Activated CD4-positive, alpha-beta memory T cell treated with anti-CD3 and anti-CD28 coated beads, Interleukin-2, amount 10 ng/mL, durations not matched to agents 7 days and 5 days (primary cell): ENCODE measurements at regions not wholly inside any gene's neighbourhood (a gene's known extent, or its start where the extent isn't known, plus 50 kb on each side); places are given as distances from the start of the nearest gene placed in this dataset.

Source experiments
- CTCF ChIA-PET: fragments of 350-600 bp; sonication (Branson Sonifier 250); formaldehyde crosslinking; loops from one replicate; lab custom pipeline; 2021; ENCODE audit warnings: antibody characterized with exemption, inconsistent platforms; lab: Charles Lee
- POLR2A ChIA-PET: fragments of 350-600 bp; sonication (Branson Sonifier 250); formaldehyde crosslinking; loops from one replicate; lab custom pipeline; 2021; ENCODE audit warnings: antibody characterized with exemption; lab: Charles Lee
- DNase-seq: peaks from one replicate; pipeline ENCODE4 v3.0.0-alpha.2; 2020
- H3K27ac Mint-ChIP-seq: one replicate; pipeline ENCODE4 v1.8.0; 2021; ENCODE audit warnings: mild to moderate bottlenecking, mixed read lengths
- H3K27me3 Mint-ChIP-seq: one replicate; pipeline ENCODE4 v1.8.0; 2021; ENCODE audit warnings: mixed read lengths
- H3K36me3 Mint-ChIP-seq: one replicate; pipeline ENCODE4 v1.8.0; 2021; ENCODE audit warnings: low read depth, mixed read lengths
- H3K4me1 Mint-ChIP-seq: one replicate; pipeline ENCODE4 v1.8.0; 2021; ENCODE audit warnings: mixed read lengths
- H3K4me3 Mint-ChIP-seq: one replicate; pipeline ENCODE4 v1.8.0; 2021; ENCODE audit warnings: mild to moderate bottlenecking, mixed read lengths
- H3K9me3 Mint-ChIP-seq: one replicate; pipeline ENCODE4 v1.8.0; 2021; ENCODE audit warnings: mixed read lengths

- H3K36me3 Mint-ChIP-seq, result no peaks in the 10 kb centered on the region
- no peaks in the 10 kb centered on the region for H3K9me3 Mint-ChIP-seq
- no peak for DNase-seq
- no peak overlapping the region for H3K27ac Mint-ChIP-seq
- no peaks in the 10 kb centered on the region for H3K27me3 Mint-ChIP-seq
- POLR2A ChIA-PET, result no interaction called here
- CTCF ChIA-PET, result no interaction called here
- no peak overlapping the region for H3K4me3 Mint-ChIP-seq
- no peaks in the 10 kb centered on the region for H3K4me1 Mint-ChIP-seq
These were observed 323.0 kb upstream of the BOD1L1 start for GRCh38 chr4:13950491-13950890.

GRCh38 chr4:13953083-13953482 lies 325.6 kb upstream of the BOD1L1 start:
- Mint-ChIP-seq H3K9me3 (no peaks in the 10 kb centered on the region), H3K27ac (no peak overlapping the region), H3K4me3 (no peak overlapping the region), H3K36me3 (no peaks in the 10 kb centered on the region), H3K4me1 (no peaks in the 10 kb centered on the region), H3K27me3 (no peaks in the 10 kb centered on the region)
- DNase-seq, result no peak
- CTCF ChIA-PET, result no interaction called here
- POLR2A ChIA-PET, result no interaction called here

GRCh38 chr4:13955551-13955950 lies 328.0 kb upstream of the BOD1L1 start:
- no peaks in the 10 kb centered on the region for H3K4me1 Mint-ChIP-seq
- H3K27ac Mint-ChIP-seq, result no peak overlapping the region
- POLR2A ChIA-PET, result no interaction called here
- no peaks in the 10 kb centered on the region for H3K36me3 Mint-ChIP-seq
- CTCF ChIA-PET, result no interaction called here
- no peak overlapping the region for H3K4me3 Mint-ChIP-seq
- DNase-seq, result no peak
- no peaks in the 10 kb centered on the region for H3K9me3 Mint-ChIP-seq
- no peaks in the 10 kb centered on the region for H3K27me3 Mint-ChIP-seq

GRCh38 chr4:13956947-13957346 lies 329.4 kb upstream of the BOD1L1 start:
- Mint-ChIP-seq H3K4me3 (no peak overlapping the region), H3K36me3 (no peaks in the 10 kb centered on the region), H3K27me3 (no peaks in the 10 kb centered on the region), H3K4me1 (no peaks in the 10 kb centered on the region), H3K9me3 (no peaks in the 10 kb centered on the region), H3K27ac (no peak overlapping the region)
- POLR2A ChIA-PET, result no interaction called here
- DNase-seq, result no peak
- CTCF ChIA-PET, result no interaction called here

GRCh38 chr4:13957871-13958270 lies 330.3 kb upstream of the BOD1L1 start:
- Mint-ChIP-seq H3K27me3 (no peaks in the 10 kb centered on the region), H3K4me3 (no peak overlapping the region), H3K27ac (no peak overlapping the region), H3K9me3 (no peaks in the 10 kb centered on the region), H3K36me3 (no peaks in the 10 kb centered on the region), H3K4me1 (no peaks in the 10 kb centered on the region)
- ChIA-PET POLR2A (no interaction called here), CTCF (no interaction called here)
- no peak for DNase-seq

- no peaks in the 10 kb centered on the region for H3K36me3 Mint-ChIP-seq
- no peaks in the 10 kb centered on the region for H3K27me3 Mint-ChIP-seq
- no peak for DNase-seq
- H3K4me3 Mint-ChIP-seq, result no peak overlapping the region
- ChIA-PET CTCF (no interaction called here), POLR2A (no interaction called here)
- no peaks in the 10 kb centered on the region for H3K9me3 Mint-ChIP-seq
- no peaks in the 10 kb centered on the region for H3K4me1 Mint-ChIP-seq
- H3K27ac Mint-ChIP-seq, result no peak overlapping the region
These were observed 336.1 kb upstream of the BOD1L1 start for GRCh38 chr4:13963601-13964000.

- H3K27me3 Mint-ChIP-seq, result no peaks in the 10 kb centered on the region
- no peak overlapping the region for H3K4me3 Mint-ChIP-seq
These were observed 339.0 kb upstream of the BOD1L1 start for GRCh38 chr4:13966231-13967195.

GRCh38 chr4:13968723-13969122 lies 341.2 kb upstream of the BOD1L1 start:
- no peak overlapping the region for H3K27ac Mint-ChIP-seq
- no peaks in the 10 kb centered on the region for H3K36me3 Mint-ChIP-seq
- CTCF ChIA-PET, result no interaction called here
- H3K9me3 Mint-ChIP-seq, result no peaks in the 10 kb centered on the region
- no peaks in the 10 kb centered on the region for H3K27me3 Mint-ChIP-seq
- H3K4me3 Mint-ChIP-seq, result no peak overlapping the region
- H3K4me1 Mint-ChIP-seq, result no peaks in the 10 kb centered on the region
- POLR2A ChIA-PET, result no interaction called here
- DNase-seq, result no peak

More at GRCh38 chr4:13966231-13967195, 339.0 kb upstream of the BOD1L1 start:
- Mint-ChIP-seq H3K9me3 (no peaks in the 10 kb centered on the region), H3K4me1 (no peaks in the 10 kb centered on the region), H3K36me3 (no peaks in the 10 kb centered on the region), H3K27ac (no peak overlapping the region)
- POLR2A ChIA-PET, result no interaction called here
- CTCF ChIA-PET, result no interaction called here
- DNase-seq, result no peak

GRCh38 chr4:13970349-13970748 lies 342.8 kb upstream of the BOD1L1 start:
- Mint-ChIP-seq H3K27ac (no peak overlapping the region), H3K9me3 (no peaks in the 10 kb centered on the region), H3K4me3 (no peak overlapping the region), H3K27me3 (no peaks in the 10 kb centered on the region), H3K36me3 (no peaks in the 10 kb centered on the region), H3K4me1 (no peaks in the 10 kb centered on the region)
- DNase-seq, result no peak
- POLR2A ChIA-PET, result no interaction called here
- CTCF ChIA-PET, result no interaction called here

- Mint-ChIP-seq H3K4me3 (no peak overlapping the region), H3K36me3 (no peaks in the 10 kb centered on the region), H3K4me1 (no peaks in the 10 kb centered on the region), H3K27ac (no peak overlapping the region), H3K9me3 (no peaks in the 10 kb centered on the region), H3K27me3 (no peaks in the 10 kb centered on the region)
- POLR2A ChIA-PET, result no interaction called here
- no peak for DNase-seq
- CTCF ChIA-PET, result no interaction called here
These were observed 350.2 kb upstream of the BOD1L1 start for GRCh38 chr4:13977746-13978145.

- H3K9me3 Mint-ChIP-seq, result peaks cover 3% of the 10 kb centered on the region
- ChIA-PET POLR2A (no interaction called here), CTCF (no interaction called here)
- H3K4me3 Mint-ChIP-seq, result no peak overlapping the region
- no peaks in the 10 kb centered on the region for H3K4me1 Mint-ChIP-seq
- H3K27ac Mint-ChIP-seq, result no peak overlapping the region
- no peaks in the 10 kb centered on the region for H3K36me3 Mint-ChIP-seq
- no peaks in the 10 kb centered on the region for H3K27me3 Mint-ChIP-seq
- DNase-seq, result no peak
These were observed 353.1 kb upstream of the BOD1L1 start for GRCh38 chr4:13980317-13981310.

- ChIA-PET POLR2A (no interaction called here), CTCF (no interaction called here)
- Mint-ChIP-seq H3K27ac (no peak overlapping the region), H3K4me1 (no peaks in the 10 kb centered on the region), H3K36me3 (no peaks in the 10 kb centered on the region), H3K27me3 (no peaks in the 10 kb centered on the region), H3K9me3 (peaks cover 3% of the 10 kb centered on the region), H3K4me3 (no peak overlapping the region)
- DNase-seq, result no peak
These were observed 354.0 kb upstream of the BOD1L1 start for GRCh38 chr4:13981499-13981898.

GRCh38 chr4:13982010-13982409 lies 354.5 kb upstream of the BOD1L1 start:
- ChIA-PET POLR2A (no interaction called here), CTCF (no interaction called here)
- Mint-ChIP-seq H3K27me3 (no peaks in the 10 kb centered on the region), H3K4me1 (no peaks in the 10 kb centered on the region), H3K9me3 (peaks cover 3% of the 10 kb centered on the region), H3K27ac (no peak overlapping the region), H3K36me3 (no peaks in the 10 kb centered on the region), H3K4me3 (no peak overlapping the region)
- no peak for DNase-seq
